ENCODE measurements at regions not wholly inside any gene's neighbourhood (a gene's known extent, or its start where the extent isn't known, plus 50 kb on each side); places are given as distances from the start of the nearest gene placed in this dataset.

DNA sequence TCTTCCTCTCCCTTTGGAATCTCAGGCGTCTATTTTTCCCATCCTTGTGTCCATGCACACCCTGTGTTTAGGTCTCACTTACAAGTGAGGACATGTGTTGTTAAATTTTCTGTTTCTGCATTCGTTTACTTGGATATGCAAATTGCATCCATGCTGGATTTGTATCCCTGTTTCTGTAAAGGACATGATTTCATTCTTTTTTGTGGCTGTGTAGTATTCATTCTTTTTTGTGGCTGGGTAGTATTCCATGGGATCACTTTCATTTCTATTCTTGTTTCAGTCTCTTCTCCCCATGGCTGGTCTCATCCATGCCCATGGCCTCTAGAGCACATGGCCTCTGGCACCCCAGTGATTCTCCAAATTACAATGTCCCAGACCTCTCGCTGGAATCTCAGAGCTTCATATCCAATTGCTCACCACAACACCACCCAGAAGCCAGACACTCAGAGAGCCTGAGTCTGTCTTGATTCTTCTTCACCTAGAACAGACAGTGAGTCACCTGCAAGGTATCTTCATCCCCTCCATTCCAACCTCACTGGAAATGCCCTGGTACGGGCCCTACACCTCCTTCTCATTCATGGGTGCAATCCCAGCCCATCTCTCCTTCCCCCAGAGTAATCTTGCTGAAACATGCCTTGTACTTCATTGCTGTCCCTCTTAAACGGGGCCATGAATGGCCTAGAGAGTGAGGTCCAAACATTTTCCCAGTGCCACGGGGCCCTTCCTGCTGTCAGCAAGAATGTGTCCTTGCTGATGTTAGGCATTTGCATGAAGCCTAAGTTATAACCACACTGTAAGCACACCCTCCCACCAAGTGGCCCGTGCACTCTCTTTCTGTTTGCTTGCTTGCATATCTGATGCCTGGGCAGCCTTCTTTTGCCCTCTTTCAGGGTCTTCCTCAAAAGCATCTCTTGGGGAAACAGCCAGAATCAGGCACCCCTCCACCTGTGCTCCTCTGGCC is 476.2 kb upstream of the TSHZ3 start:
- Histone ChIP-seq H3K4me3 (ENCODE audit: low read depth, low read length) (no peak overlapping the region), H2AFZ (ENCODE audit: low read length, unreplicated experiment) (no peak overlapping the region), H3K36me3 (ENCODE audit: insufficient read depth, low read length) (no peaks in the 10 kb centered on the region), H3K27ac (ENCODE audit: low read depth, low read length) (no peak overlapping the region), H3K27me3 (ENCODE audit: insufficient read depth, low read length) (no peaks in the 10 kb centered on the region), H3K4me1 (ENCODE audit: control insufficient read depth, insufficient read depth, low read length, unreplicated experiment) (no peaks in the 10 kb centered on the region), H3K79me2 (ENCODE audit: control insufficient read depth, insufficient read depth, low read length, unreplicated experiment) (no peaks in the 10 kb centered on the region)

DNA sequence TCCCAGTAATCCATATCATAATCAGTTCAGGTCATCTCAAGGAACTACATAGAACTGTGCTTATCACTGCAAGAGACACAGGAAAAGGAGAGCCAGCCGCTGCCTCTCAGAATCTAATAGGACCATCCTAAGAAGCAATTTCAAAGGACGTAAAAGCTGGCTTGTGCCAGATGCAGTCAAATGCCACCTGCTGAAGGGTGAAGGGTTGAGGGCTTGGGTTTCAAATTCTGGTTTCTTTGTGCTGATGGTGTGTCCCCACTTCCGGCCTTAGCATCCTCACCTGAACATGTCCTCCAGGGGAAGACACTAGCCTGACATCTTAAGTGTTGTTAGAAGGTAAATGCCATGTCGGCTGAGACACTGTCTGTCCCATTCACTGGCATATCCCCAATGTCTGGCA is 477.1 kb upstream of the TSHZ3 start:
- no peak overlapping the region for H3K27ac ChIP-seq (ENCODE audit: low read depth, low read length)
- H3K79me2 ChIP-seq (ENCODE audit: control insufficient read depth, insufficient read depth, low read length, unreplicated experiment) = no peaks in the 10 kb centered on the region
- H3K36me3 ChIP-seq (ENCODE audit: insufficient read depth, low read length) = no peaks in the 10 kb centered on the region
- H3K27me3 ChIP-seq (ENCODE audit: insufficient read depth, low read length) = no peaks in the 10 kb centered on the region
- H3K4me3 ChIP-seq (ENCODE audit: low read depth, low read length) = no peak overlapping the region
- H3K4me1 ChIP-seq (ENCODE audit: control insufficient read depth, insufficient read depth, low read length, unreplicated experiment) = no peaks in the 10 kb centered on the region
- no peak overlapping the region for H2AFZ ChIP-seq (ENCODE audit: low read length, unreplicated experiment)

DNA sequence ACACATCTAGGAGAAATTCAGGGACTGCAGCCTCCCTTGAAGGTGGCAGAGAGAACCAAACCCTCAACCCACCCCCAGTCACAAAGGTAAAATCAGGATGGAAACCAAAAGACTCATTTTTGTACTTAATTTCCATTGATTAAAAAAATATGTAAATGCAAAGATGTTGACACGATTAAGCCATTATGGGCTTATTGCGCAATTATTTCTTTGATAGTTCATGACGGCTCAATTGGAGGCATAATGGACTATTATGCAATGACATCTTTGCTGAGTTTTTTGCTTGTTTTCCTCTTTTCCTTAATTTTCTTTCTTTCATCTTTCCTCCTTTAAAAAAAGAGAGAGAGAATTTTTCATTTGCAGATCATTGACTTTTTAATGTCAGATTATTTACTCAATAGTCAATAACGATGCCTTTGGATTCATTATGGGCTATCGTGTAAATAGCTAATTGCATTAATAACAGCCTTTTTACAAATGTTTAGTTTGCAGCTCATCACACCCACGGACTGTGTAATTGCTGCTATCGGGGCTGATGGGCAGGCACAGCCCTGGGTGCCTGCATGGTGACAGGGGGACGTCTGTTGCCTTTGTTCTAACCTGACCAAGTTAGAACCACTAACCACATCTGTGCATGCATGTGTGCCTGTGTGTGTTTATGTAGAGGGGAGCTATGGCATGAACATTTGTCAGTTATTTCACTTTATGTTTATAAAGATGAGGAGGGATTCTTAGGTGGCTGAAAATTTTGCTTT is 482.4 kb upstream of the TSHZ3 start:
- no peak overlapping the region for H3K4me3 ChIP-seq (ENCODE audit: low read depth, low read length)
- H3K27ac ChIP-seq (ENCODE audit: low read depth, low read length) = no peak overlapping the region
- H3K27me3 ChIP-seq (ENCODE audit: insufficient read depth, low read length) = no peaks in the 10 kb centered on the region
- H3K36me3 ChIP-seq (ENCODE audit: insufficient read depth, low read length) = no peaks in the 10 kb centered on the region
- no peaks in the 10 kb centered on the region for H3K4me1 ChIP-seq (ENCODE audit: control insufficient read depth, insufficient read depth, low read length, unreplicated experiment)
- H2AFZ ChIP-seq (ENCODE audit: low read length, unreplicated experiment) = no peak overlapping the region
- H3K79me2 ChIP-seq (ENCODE audit: control insufficient read depth, insufficient read depth, low read length, unreplicated experiment) = no peaks in the 10 kb centered on the region

DNA sequence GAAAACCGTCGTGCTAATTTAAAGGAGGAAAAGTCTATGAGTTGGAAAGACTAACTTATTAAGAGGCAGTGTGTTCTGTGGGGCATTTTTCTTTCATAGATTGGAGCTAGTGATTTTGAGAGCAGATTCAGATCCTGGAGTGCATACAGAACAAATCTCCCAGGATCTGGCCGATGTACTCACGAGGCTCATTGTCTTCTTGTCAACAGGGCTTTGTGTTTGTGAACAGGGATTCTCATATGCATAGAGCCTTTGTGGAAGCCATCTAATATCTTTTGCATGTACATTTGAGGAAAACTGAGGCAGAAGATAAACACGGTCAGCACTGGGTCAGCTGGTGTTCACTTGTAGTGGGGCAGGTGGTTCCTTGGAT is 482.9 kb upstream of the TSHZ3 start:
- Histone ChIP-seq H3K4me3 (ENCODE audit: low read depth, low read length) (no peak overlapping the region), H3K27me3 (ENCODE audit: insufficient read depth, low read length) (no peaks in the 10 kb centered on the region), H3K36me3 (ENCODE audit: insufficient read depth, low read length) (no peaks in the 10 kb centered on the region), H3K79me2 (ENCODE audit: control insufficient read depth, insufficient read depth, low read length, unreplicated experiment) (no peaks in the 10 kb centered on the region), H2AFZ (ENCODE audit: low read length, unreplicated experiment) (no peak overlapping the region), H3K27ac (ENCODE audit: low read depth, low read length) (no peak overlapping the region), H3K4me1 (ENCODE audit: control insufficient read depth, insufficient read depth, low read length, unreplicated experiment) (no peaks in the 10 kb centered on the region)

DNA sequence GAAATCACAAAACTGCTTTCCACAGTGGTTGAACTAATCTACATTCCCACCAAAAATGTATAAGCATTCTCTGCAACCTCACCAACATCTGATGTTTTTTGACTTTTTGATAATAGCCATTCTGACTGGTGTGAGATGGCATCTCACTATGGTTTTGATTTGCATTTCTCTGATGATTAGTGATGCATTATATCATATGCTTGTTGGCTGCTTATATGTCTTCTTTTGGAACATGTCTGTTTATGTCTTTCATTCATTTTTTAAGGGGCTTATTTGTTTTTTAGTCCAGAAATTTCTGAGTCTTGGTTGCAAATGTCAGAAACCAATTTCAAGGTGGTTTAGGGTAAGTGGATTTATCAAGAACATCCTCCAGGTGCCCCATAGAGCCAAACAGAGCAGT is 484.8 kb upstream of the TSHZ3 start:
- H3K36me3 ChIP-seq (ENCODE audit: insufficient read depth, low read length) = no peaks in the 10 kb centered on the region
- H3K4me1 ChIP-seq (ENCODE audit: control insufficient read depth, insufficient read depth, low read length, unreplicated experiment) = no peaks in the 10 kb centered on the region
- H3K27ac ChIP-seq (ENCODE audit: low read depth, low read length) = no peak overlapping the region
- H3K79me2 ChIP-seq (ENCODE audit: control insufficient read depth, insufficient read depth, low read length, unreplicated experiment) = no peaks in the 10 kb centered on the region
- H3K27me3 ChIP-seq (ENCODE audit: insufficient read depth, low read length) = no peaks in the 10 kb centered on the region
- H2AFZ ChIP-seq (ENCODE audit: low read length, unreplicated experiment) = no peak overlapping the region
- H3K4me3 ChIP-seq (ENCODE audit: low read depth, low read length) = no peak overlapping the region

DNA sequence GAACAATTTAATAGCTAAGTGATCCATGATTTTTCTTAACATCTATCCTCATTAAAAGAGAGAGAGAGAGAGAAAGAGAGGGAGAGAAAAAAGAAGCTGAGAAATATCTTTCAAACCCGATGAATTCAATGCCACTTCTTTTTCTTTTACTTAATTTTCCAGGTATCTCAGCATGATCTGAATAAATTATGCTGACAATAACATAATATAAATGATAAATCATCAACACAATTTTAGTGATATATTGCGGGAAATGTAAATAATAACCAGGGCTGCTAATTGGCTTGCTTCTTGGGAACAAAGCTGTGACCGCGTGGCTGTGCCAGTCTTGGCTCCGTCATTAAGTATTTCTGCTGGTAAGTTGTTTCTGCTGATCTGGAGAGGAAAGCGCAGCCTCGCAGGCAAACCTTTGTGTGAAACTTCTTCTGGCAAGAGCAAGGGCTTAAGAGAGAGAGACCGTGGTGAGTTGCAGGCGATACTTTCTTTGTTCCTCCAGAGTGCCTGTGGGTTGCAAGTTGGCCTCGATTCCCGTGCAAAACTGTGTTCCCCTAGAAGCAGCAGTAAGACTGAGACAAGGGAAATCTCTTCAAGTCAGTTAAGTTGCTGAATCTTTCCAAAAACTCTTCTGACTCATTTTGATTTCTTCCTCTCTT is 489.1 kb upstream of the TSHZ3 start:
- Histone ChIP-seq H3K4me1 (ENCODE audit: control insufficient read depth, insufficient read depth, low read length, unreplicated experiment) (no peaks in the 10 kb centered on the region), H3K4me3 (ENCODE audit: low read depth, low read length) (no peak overlapping the region), H3K27me3 (ENCODE audit: insufficient read depth, low read length) (no peaks in the 10 kb centered on the region), H3K27ac (ENCODE audit: low read depth, low read length) (no peak overlapping the region), H2AFZ (ENCODE audit: low read length, unreplicated experiment) (no peak overlapping the region), H3K79me2 (ENCODE audit: control insufficient read depth, insufficient read depth, low read length, unreplicated experiment) (no peaks in the 10 kb centered on the region), H3K36me3 (ENCODE audit: insufficient read depth, low read length) (no peaks in the 10 kb centered on the region)

DNA sequence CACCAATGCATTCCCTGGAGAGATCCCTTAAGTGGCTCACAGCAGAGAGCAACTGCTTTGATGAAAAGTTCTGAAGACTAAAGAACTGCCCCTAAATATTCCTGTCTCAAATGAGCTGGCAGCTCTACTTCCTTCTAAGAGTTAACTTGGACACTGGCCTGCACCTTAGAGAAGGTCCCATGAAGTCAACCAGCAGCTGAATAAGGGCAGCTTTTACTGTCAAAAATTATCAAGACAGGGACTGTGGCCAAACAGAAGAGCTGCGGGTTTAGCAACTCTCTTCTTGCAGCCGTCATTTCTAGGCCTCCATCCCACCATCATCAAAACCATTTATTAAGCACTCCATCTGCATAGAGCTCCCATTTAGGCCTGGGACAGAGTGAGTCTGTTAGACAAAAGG is 491.1 kb upstream of the TSHZ3 start:
- Histone ChIP-seq H3K79me2 (ENCODE audit: control insufficient read depth, insufficient read depth, low read length, unreplicated experiment) (no peaks in the 10 kb centered on the region), H3K4me3 (ENCODE audit: low read depth, low read length) (no peak overlapping the region), H3K4me1 (ENCODE audit: control insufficient read depth, insufficient read depth, low read length, unreplicated experiment) (no peaks in the 10 kb centered on the region), H3K27ac (ENCODE audit: low read depth, low read length) (no peak overlapping the region), H2AFZ (ENCODE audit: low read length, unreplicated experiment) (no peak overlapping the region), H3K27me3 (ENCODE audit: insufficient read depth, low read length) (no peaks in the 10 kb centered on the region), H3K36me3 (ENCODE audit: insufficient read depth, low read length) (no peaks in the 10 kb centered on the region)

DNA sequence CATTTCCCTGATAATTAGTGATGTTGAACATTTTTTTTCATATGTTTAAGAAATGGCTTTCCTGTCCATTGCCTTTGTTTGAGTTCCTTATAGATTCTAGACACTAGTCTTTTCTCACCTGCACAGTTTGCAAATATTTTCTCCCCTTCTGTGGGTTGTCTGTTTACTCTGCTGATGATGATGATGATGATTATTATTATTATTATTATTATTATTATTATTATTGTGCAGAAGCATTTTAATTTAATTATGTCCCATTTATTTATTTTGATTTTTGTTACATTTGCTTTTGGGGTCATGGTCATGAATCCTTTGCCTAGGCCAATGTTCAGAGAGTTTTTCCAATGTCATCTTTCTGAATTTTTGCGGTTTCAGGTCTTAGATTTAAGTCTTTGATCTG is 492.5 kb upstream of the TSHZ3 start:
- Histone ChIP-seq H3K36me3 (ENCODE audit: insufficient read depth, low read length) (no peaks in the 10 kb centered on the region), H3K4me3 (ENCODE audit: low read depth, low read length) (no peak overlapping the region), H2AFZ (ENCODE audit: low read length, unreplicated experiment) (no peak overlapping the region), H3K27me3 (ENCODE audit: insufficient read depth, low read length) (no peaks in the 10 kb centered on the region), H3K4me1 (ENCODE audit: control insufficient read depth, insufficient read depth, low read length, unreplicated experiment) (no peaks in the 10 kb centered on the region), H3K27ac (ENCODE audit: low read depth, low read length) (no peak overlapping the region), H3K79me2 (ENCODE audit: control insufficient read depth, insufficient read depth, low read length, unreplicated experiment) (no peaks in the 10 kb centered on the region)

DNA sequence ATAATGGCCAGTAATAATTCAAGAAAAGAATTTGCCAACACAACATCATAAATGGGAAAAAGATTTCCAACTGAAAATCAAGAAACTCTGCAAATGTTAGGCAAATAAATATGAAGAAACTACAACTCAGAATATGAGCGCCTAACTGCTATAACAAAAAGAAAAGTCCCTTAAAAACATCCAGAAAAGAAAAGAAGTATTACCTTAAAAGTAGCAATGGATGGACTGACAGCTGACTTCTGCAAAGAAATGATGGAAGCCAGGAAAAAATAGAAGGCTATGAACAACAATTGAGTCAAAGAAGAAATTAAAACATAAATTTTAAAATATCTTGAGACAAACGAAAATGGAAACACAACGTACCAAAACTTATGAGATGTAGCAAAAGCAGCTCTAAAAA is 482.3 kb upstream of the ZNF507 start:
- no peak overlapping the region for H2AFZ ChIP-seq (ENCODE audit: low read length, unreplicated experiment)
- H3K36me3 ChIP-seq (ENCODE audit: insufficient read depth, low read length) = no peaks in the 10 kb centered on the region
- H3K27ac ChIP-seq (ENCODE audit: low read depth, low read length) = no peak overlapping the region
- no peak overlapping the region for H3K4me3 ChIP-seq (ENCODE audit: low read depth, low read length)
- no peaks in the 10 kb centered on the region for H3K79me2 ChIP-seq (ENCODE audit: control insufficient read depth, insufficient read depth, low read length, unreplicated experiment)
- H3K4me1 ChIP-seq (ENCODE audit: control insufficient read depth, insufficient read depth, low read length, unreplicated experiment) = no peaks in the 10 kb centered on the region
- H3K27me3 ChIP-seq (ENCODE audit: insufficient read depth, low read length) = no peaks in the 10 kb centered on the region

DNA sequence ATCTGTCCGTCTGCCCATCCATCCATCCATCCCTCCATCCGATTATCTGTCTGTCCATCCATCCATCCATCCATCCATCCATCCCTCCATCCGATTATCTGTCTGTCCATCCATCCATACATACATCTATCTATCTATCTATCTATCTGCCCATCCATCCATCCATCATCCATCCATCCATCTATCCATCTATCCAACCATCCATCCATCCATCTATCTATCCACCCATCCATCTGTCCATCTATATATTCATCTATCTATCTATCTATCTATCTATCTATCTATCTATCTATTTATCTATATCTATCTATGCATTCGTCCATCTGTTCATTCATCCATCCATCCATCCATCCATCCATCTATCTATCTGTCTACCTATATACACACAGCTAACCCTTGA is 471.1 kb upstream of the ZNF507 start:
- Histone ChIP-seq H3K27ac (ENCODE audit: low read depth, low read length) (no peak overlapping the region), H2AFZ (ENCODE audit: low read length, unreplicated experiment) (no peak overlapping the region), H3K4me1 (ENCODE audit: control insufficient read depth, insufficient read depth, low read length, unreplicated experiment) (no peaks in the 10 kb centered on the region), H3K36me3 (ENCODE audit: insufficient read depth, low read length) (no peaks in the 10 kb centered on the region), H3K27me3 (ENCODE audit: insufficient read depth, low read length) (no peaks in the 10 kb centered on the region), H3K4me3 (ENCODE audit: low read depth, low read length) (no peak overlapping the region), H3K79me2 (ENCODE audit: control insufficient read depth, insufficient read depth, low read length, unreplicated experiment) (no peaks in the 10 kb centered on the region)

Data from ACC112 (cell line).